ENCODE measurements at regions not wholly inside any gene's neighbourhood (a gene's known extent, or its start where the extent isn't known, plus 50 kb on each side); places are given as distances from the start of the nearest gene placed in this dataset.

DNA sequence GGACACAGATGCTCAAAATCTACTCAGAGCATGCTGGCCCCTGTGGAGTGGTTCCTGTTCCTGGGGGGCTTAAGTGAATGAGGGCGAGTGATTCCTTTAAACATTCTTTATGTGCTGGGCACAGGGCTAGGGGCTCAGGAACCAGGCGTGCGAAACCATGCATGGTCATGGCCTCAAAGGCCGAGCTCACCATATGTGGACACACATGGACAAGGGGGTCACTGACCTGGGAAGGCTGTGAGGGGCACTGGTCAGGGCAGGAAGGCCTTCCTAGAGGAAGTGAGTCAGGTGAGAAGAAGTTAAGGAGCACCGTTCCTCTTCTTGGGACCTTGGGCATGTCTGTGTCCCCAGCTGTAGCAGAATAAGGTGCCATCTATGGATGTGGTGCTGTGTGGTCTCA, 74.6 kb upstream of the BHLHE23 start:
- H3K9me3 Mint-ChIP-seq, result peaks cover 19% of the 10 kb centered on the region
- no peak for ATAC-seq
- H3K4me3 Mint-ChIP-seq, result no peak overlapping the region
- H3K36me3 Mint-ChIP-seq, result no peaks in the 10 kb centered on the region
- no peaks in the 10 kb centered on the region for H3K4me1 Mint-ChIP-seq
- peaks cover 73% of the 10 kb centered on the region for H3K27me3 Mint-ChIP-seq
- H3K27ac Mint-ChIP-seq, result no peak overlapping the region

DNA sequence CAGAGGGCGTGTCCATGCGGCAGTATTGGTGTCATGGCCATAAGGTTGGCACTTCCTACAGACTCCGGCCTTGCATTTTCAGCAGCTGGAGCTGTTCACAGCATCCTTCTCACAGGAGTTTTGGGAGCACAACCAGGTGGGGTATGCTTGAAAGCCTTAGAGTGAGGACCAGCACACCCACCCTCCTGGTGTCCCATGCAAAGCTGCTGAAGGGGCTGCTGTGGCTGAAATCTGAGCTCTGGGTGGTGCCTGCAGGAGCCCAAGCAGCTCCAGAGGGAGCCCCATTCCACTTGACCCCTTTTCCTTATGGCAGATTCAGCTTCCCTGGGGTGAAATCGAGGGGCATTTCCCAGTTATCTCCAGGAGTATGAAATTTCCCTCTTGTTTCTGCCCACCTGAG, 74.0 kb upstream of the BHLHE23 start:
- Mint-ChIP-seq H3K4me3 (no peak overlapping the region), H3K4me1 (no peaks in the 10 kb centered on the region), H3K27me3 (peaks cover 70% of the 10 kb centered on the region), H3K36me3 (no peaks in the 10 kb centered on the region), H3K9me3 (peaks cover 21% of the 10 kb centered on the region), H3K27ac (no peak overlapping the region)
- no peak for ATAC-seq

- Mint-ChIP-seq H3K27me3 (peaks cover 66% of the 10 kb centered on the region), H3K4me3 (no peak overlapping the region), H3K9me3 (peaks cover 23% of the 10 kb centered on the region), H3K27ac (no peak overlapping the region), H3K36me3 (no peaks in the 10 kb centered on the region), H3K4me1 (no peaks in the 10 kb centered on the region)
- no peak for ATAC-seq
Observed at GRCh38 chr20:63080411-63080810, 73.6 kb upstream of the BHLHE23 start.

DNA sequence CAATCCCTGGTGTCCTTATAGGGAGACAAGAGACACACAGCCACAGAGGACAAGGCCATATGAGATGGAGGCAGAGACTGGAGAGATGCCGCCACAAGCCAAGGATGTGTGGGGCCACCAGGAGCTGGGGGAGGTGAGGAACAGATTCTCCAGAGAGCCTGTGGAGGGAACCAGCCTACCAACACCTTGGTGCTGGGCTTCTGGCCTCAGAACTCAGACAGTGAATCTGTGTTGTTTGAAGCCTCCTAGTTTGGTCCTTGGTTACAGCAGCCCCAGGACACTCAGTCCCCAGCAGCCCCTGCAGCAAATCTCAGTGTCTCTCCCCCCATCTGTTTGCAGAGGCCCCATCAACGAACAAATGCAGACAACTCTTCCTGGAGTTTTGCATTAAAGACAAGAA, 73.2 kb upstream of the BHLHE23 start:
- H3K27me3 Mint-ChIP-seq, result peaks cover 66% of the 10 kb centered on the region
- H3K4me1 Mint-ChIP-seq, result no peaks in the 10 kb centered on the region
- no peak for ATAC-seq
- no peaks in the 10 kb centered on the region for H3K36me3 Mint-ChIP-seq
- no peak overlapping the region for H3K4me3 Mint-ChIP-seq
- H3K9me3 Mint-ChIP-seq, result peaks cover 24% of the 10 kb centered on the region
- no peak overlapping the region for H3K27ac Mint-ChIP-seq

- Mint-ChIP-seq H3K36me3 (no peaks in the 10 kb centered on the region), H3K9me3 (peaks cover 24% of the 10 kb centered on the region), H3K27ac (no peak overlapping the region), H3K4me3 (no peak overlapping the region), H3K27me3 (peaks cover 80% of the 10 kb centered on the region), H3K4me1 (no peaks in the 10 kb centered on the region)
- no peak for ATAC-seq
Observed at GRCh38 chr20:63077705-63078104, 70.9 kb upstream of the BHLHE23 start.

DNA sequence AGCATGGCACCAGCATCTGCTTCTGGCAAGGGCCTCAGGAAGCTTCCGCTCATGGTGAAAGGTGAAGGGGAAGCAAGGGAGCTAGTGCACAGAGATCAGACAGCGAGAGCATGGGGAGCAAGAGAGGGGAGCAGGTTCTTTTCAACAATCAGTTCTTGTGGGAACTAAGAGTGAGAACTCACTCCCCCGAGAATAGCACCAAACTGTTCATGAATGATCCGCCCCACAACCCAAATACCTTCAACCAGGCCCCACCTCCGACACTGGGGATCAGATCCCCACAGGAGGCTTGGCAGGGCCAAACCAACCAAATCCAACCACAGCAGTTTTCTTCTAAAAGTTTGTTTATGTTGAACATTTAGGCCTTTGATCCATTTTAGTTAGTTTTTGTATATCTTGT, 69.7 kb upstream of the BHLHE23 start:
- Mint-ChIP-seq H3K4me1 (no peaks in the 10 kb centered on the region), H3K27me3 (peaks cover 75% of the 10 kb centered on the region), H3K36me3 (no peaks in the 10 kb centered on the region), H3K4me3 (no peak overlapping the region), H3K27ac (no peak overlapping the region), H3K9me3 (peaks cover 24% of the 10 kb centered on the region)
- no peak for ATAC-seq

GRCh38 chr20:63074631-63075030, 67.9 kb upstream of the BHLHE23 start:
- no peak overlapping the region for H3K27ac Mint-ChIP-seq
- H3K4me3 Mint-ChIP-seq, result no peak overlapping the region
- H3K27me3 Mint-ChIP-seq, result peaks cover 76% of the 10 kb centered on the region
- ATAC-seq, result no peak
- H3K9me3 Mint-ChIP-seq, result peaks cover 21% of the 10 kb centered on the region
- H3K4me1 Mint-ChIP-seq, result no peaks in the 10 kb centered on the region
- no peaks in the 10 kb centered on the region for H3K36me3 Mint-ChIP-seq

GRCh38 chr20:63074182-63074581, 67.4 kb upstream of the BHLHE23 start:
- H3K4me3 Mint-ChIP-seq, result no peak overlapping the region

DNA sequence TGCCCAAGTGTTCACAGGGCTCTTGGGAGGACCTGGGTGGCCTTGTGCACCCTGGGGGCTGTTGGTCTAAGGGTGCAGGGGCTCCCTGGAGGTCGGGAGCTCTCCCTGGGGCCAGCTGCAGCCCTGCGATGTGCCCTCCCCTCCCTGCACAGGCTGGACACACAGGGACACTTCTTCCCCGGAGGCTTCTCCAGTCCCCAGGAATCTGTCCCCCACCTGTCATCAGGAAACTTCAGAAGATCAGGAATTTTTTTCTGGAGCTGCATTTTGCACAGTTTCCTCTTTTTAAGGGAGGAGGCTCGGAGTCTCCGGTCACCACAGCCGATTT, 66.9 kb upstream of the BHLHE23 start:
- no peaks in the 10 kb centered on the region for H3K4me1 Mint-ChIP-seq
- H3K27me3 Mint-ChIP-seq, result peaks cover 80% of the 10 kb centered on the region
- no peak overlapping the region for H3K27ac Mint-ChIP-seq
- H3K9me3 Mint-ChIP-seq, result peaks cover 18% of the 10 kb centered on the region
- no peaks in the 10 kb centered on the region for H3K36me3 Mint-ChIP-seq
- ATAC-seq, result no peak
- no peak overlapping the region for H3K4me3 Mint-ChIP-seq

More at GRCh38 chr20:63074182-63074581, 67.4 kb upstream of the BHLHE23 start:
- peaks cover 76% of the 10 kb centered on the region for H3K27me3 Mint-ChIP-seq
- peaks cover 18% of the 10 kb centered on the region for H3K9me3 Mint-ChIP-seq
- no peak for ATAC-seq
- H3K4me1 Mint-ChIP-seq, result no peaks in the 10 kb centered on the region
- H3K27ac Mint-ChIP-seq, result no peak overlapping the region
- H3K36me3 Mint-ChIP-seq, result no peaks in the 10 kb centered on the region

DNA sequence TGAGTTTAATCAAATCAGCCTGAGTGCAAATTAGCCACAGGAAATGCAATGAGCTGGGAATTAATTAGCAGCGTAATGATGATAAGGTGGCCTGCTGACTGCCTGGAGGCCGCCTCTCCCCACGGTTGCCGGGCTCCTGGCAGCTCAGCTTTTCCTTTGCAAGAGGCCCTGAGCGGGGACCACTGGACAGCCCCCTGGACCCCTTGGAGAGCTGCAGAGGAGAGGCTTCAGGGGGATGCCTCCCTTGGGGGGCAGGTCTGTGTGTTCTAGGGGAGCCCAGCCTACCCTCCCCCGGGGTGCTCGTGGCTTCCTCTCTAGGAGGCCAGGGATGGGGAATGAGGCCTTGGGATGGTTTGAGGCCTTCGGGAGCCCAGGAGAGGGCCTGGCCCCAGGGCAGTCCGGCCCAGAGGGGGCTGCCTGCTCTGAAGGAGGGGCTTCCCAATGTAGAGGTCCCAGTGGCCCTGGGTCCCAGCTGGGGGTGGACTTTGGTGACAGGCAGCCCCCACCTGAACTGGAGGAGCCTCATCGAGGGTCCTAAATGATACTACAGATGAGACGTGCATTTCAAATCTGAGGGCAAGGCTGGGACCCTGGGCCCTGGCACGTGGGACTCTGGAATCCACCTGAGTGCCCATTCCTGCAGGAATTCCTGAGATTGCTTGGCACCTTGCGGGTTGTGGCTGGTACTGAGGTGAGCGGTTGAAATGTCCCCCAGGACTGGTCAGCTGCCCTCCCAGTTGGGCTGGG, 66.4 kb upstream of the BHLHE23 start:
- no peak for ATAC-seq
- Mint-ChIP-seq H3K27ac (no peak overlapping the region), H3K9me3 (peaks cover 13% of the 10 kb centered on the region), H3K4me1 (no peaks in the 10 kb centered on the region), H3K36me3 (no peaks in the 10 kb centered on the region), H3K4me3 (no peak overlapping the region), H3K27me3 (peaks cover 76% of the 10 kb centered on the region)

DNA sequence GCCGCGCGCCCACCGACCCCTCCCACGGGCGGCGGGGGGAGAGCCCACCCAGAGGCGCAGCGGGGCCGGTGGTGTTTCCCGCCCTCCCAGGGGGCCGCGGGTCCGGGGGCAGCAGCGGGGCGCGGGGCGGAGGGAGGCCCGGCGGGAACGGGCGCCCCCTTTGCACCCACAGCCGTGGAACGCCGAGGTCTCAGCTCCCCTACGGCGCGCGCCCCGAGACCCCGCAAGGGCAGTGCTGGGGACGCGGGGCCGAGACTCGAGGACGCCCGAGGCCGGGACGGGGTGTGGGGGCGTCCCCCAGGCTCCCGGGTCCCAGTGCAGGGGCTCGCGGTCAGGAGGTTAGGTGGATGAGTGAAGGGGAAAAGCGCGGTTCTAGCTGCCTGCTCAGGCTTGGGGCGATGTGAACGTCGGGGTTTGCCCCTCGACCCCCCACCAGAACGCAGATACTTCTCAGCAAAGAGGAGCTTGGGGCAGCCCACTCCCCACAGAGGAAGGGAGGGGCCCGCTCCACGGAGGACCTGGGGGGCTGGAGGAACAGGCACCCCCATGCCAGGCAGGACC, 65.5 kb upstream of the BHLHE23 start:
- H3K36me3 Mint-ChIP-seq, result no peaks in the 10 kb centered on the region
- ATAC-seq, result peak; percentile 25
- H3K4me3 Mint-ChIP-seq, result no peak overlapping the region
- H3K27me3 Mint-ChIP-seq, result peaks cover 81% of the 10 kb centered on the region
- no peaks in the 10 kb centered on the region for H3K4me1 Mint-ChIP-seq
- no peak overlapping the region for H3K27ac Mint-ChIP-seq
- H3K9me3 Mint-ChIP-seq, result peaks cover 10% of the 10 kb centered on the region

DNA sequence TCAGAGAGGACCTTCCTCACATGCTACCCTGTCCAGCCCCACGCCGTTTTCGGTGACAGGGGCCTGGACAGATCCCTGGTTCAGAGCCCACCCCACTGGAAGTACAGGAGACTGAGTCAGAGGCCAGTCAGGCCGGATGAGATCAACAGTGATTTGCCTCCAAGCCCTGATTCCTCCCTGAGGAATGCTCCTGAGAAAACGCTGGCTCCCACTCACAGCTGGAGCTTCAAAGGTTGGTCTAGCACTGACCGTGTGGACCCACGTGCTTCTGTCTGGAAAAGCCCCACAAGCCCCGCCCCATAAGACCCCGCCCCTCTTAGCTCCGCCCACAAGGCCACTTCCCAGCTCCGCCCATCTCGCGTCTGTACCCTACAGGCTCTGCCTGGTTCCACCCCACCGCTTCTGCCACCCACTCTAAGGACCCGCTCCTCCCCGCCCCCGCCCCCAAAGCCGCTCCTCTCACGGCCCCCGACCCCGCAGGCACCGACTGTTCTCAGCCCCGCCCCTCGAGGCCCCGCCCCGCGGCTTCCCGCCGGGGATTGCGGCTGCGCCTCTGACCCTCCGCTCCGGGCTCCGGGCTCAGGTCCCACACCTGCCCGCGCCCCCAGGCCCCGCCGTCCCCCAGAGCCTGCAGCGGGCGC, 64.9 kb upstream of the BHLHE23 start:
- Mint-ChIP-seq H3K9me3 (peaks cover 7% of the 10 kb centered on the region), H3K27me3 (peaks cover 81% of the 10 kb centered on the region), H3K4me3 (no peak overlapping the region), H3K27ac (no peak overlapping the region), H3K36me3 (no peaks in the 10 kb centered on the region), H3K4me1 (no peaks in the 10 kb centered on the region)
- ATAC-seq, result no peak

DNA sequence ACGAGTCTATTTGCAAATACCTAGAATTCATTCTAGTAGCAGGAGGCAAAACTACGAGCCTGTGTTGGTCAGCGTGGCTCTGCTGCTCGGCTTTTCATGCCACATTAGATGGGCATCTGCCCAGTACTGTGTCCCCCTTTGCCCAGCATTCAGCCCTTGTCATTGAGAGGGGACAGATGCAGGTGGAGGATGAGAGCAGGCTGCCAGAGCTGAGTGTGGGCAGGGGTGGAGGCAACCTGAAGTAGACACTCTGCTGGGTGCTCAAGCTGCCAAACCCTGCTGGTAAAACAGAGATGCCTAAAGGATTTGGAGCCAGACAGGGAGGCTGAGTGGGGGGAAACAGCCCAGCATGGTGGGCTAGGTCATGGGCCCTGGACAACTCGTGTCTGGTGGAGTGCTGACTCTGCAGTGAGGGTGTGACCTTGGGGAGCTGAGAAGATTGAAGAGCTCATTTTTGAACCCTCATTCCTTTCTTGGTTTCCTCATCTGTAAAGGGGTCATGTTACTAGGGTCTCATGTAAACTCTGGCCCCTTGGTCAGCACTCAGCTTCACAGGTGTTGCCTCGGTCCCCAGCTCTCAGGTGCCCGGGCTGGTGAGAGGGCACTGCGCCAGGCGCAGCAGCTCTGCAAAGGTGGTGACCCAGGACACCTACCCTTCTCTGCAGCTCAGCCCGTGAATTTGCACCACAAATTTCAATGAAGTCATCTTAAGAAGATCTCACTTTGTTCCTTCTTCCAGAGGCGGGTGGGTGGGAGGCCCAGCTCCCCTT, 64.2 kb upstream of the BHLHE23 start:
- Mint-ChIP-seq H3K27me3 (peaks cover 83% of the 10 kb centered on the region), H3K4me3 (no peak overlapping the region), H3K27ac (no peak overlapping the region), H3K4me1 (no peaks in the 10 kb centered on the region), H3K9me3 (peaks cover 3% of the 10 kb centered on the region), H3K36me3 (no peaks in the 10 kb centered on the region)
- ATAC-seq, result no peak

DNA sequence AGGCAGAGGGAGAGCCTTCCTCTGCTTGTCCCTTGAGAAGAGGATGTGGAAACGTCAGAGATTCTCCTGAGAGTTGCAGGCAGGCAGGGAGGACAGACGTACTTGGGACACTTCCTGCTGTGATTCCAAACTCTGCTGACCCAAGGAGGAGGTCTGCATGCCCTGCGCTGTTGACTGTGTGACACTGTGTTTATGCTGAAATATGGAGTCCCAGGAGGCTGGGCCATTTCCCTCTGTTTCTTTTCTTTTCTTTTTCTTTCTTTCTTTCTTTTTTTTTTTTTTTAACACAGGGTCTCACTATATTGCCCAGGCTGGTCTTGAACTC, 63.5 kb upstream of the BHLHE23 start:
- no peak overlapping the region for H3K27ac Mint-ChIP-seq
- no peaks in the 10 kb centered on the region for H3K36me3 Mint-ChIP-seq
- H3K27me3 Mint-ChIP-seq, result peaks cover 82% of the 10 kb centered on the region
- no peaks in the 10 kb centered on the region for H3K4me1 Mint-ChIP-seq
- ATAC-seq, result no peak
- H3K9me3 Mint-ChIP-seq, result no peaks in the 10 kb centered on the region
- H3K4me3 Mint-ChIP-seq, result no peak overlapping the region

GRCh38 chr20:63068711-63069367, 62.1 kb upstream of the BHLHE23 start:
- Mint-ChIP-seq H3K4me3 (no peak overlapping the region), H3K27ac (no peak overlapping the region), H3K27me3 (peaks cover 73% of the 10 kb centered on the region), H3K36me3 (no peaks in the 10 kb centered on the region), H3K9me3 (no peaks in the 10 kb centered on the region), H3K4me1 (no peaks in the 10 kb centered on the region)
- no peak for ATAC-seq

All from stimulated activated memory B cell treated with anti-CD40 and anti-IgM and Interleukin-4, amounts not matched to agents 10 μg/mL and 1 μg/mL and 100 μg/mL, for 72 hours (primary cell).